Fibroblast of villous mesenchyme (primary cell): ENCODE measurements at regions not wholly inside any gene's neighbourhood (a gene's known extent, or its start where the extent isn't known, plus 50 kb on each side); places are given as distances from the start of the nearest gene placed in this dataset.

Source experiments
- DNase-seq: peaks from one replicate; pipeline ENCODE4 v3.0.0-alpha.2; 2010; ENCODE audit warnings: low read depth
- H3K4me3 ChIP-seq: 2 replicates; pipeline ENCODE4 v1.5.1; 2011; ENCODE audit warnings: low read depth, mild to moderate bottlenecking, low read length
- CTCF ChIP-seq: IDR thresholded peaks from 2 replicates; pipeline ENCODE4 v1.5.1; 2012; ENCODE audit warnings: low read depth, mild to moderate bottlenecking, low read length; ENCODE audit not compliant: insufficient read depth

- DNase-seq = no peak
- TF ChIP-seq CTCF = no peak
- H3K4me3 ChIP-seq = no peak overlapping the region
Measured at GRCh38 chr13:88051746-88052482, 380.7 kb downstream of the SLITRK5 start.

- H3K4me3 ChIP-seq = no peak overlapping the region
- DNase-seq = no peak
- TF ChIP-seq CTCF = no peak
Measured at GRCh38 chr13:88063741-88064140, 392.6 kb downstream of the SLITRK5 start.

GRCh38 chr13:88066847-88067246 is 395.7 kb downstream of the SLITRK5 start:
- no peak for TF ChIP-seq CTCF
- DNase-seq = no peak
- no peak overlapping the region for H3K4me3 ChIP-seq

- no peak for DNase-seq
- no peak for TF ChIP-seq CTCF
- no peak overlapping the region for H3K4me3 ChIP-seq
Measured at GRCh38 chr13:88068316-88068715, 397.1 kb downstream of the SLITRK5 start.

- no peak for TF ChIP-seq CTCF
- DNase-seq = no peak
Measured at GRCh38 chr13:88068975-88069374, 397.8 kb downstream of the SLITRK5 start.

GRCh38 chr13:88071371-88071770 is 400.2 kb downstream of the SLITRK5 start:
- no peak for TF ChIP-seq CTCF
- H3K4me3 ChIP-seq = no peak overlapping the region
- no peak for DNase-seq

More at GRCh38 chr13:88068975-88069374, 397.8 kb downstream of the SLITRK5 start:
- no peak overlapping the region for H3K4me3 ChIP-seq
